ENCODE measurements at regions not wholly inside any gene's neighbourhood (a gene's known extent, or its start where the extent isn't known, plus 50 kb on each side); places are given as distances from the start of the nearest gene placed in this dataset.
A peak's percentile ranks its signal among the peaks of the same experiment; 100 is the strongest.

DNA sequence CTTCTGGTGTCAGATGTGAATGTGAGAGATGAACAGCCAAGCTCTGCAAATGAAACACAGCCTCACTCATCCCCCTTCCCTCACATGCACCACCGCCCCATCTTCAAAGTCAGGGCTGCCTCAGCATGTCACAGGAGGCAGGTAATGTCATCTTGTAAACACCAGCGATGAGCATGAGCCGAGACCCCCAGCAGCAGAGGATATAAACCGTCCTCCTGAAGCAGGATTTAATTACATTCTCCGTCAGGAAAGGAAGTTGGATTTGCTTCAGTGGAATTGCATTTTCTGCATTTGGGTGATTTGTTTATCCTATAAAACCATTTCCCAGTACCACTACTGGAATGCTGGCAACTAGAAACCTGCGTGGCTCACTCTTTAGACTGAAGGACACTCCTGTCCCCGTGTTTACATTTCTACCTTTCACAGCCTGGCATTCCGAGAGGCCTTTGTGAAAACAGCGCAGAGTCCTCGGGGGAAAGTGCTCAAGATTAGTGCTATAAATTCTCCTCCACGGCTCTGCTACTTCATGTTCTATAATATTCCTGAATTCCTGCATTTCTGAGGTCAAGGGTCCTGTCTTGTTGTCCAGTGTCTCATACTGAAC lies 619.2 kb downstream of the IRS1 start:
- Histone ChIP-seq H3K9ac (ENCODE audit: low read depth in 1 of 2, low read length in 2 of 2) (no peak overlapping the region), H3K27me3 (ENCODE audit: control insufficient read depth in 4 of 4, insufficient read depth in 4 of 4, low read length in 3 of 4) (no peaks in the 10 kb centered on the region), H3K9me3 (ENCODE audit: control insufficient read depth in 4 of 4, low read length in 3 of 4) (peaks cover 9 to 34% (median 13%) of the 10 kb centered on the region in 4 donors), H3K4me3 (ENCODE audit: low read depth in 1 of 3, low read length in 3 of 3) (no peak overlapping the region), H3K4me1 (ENCODE audit: control insufficient read depth in 4 of 4, insufficient read depth in 4 of 4, low read length in 3 of 4) (no peaks in the 10 kb centered on the region), H3K36me3 (ENCODE audit: control insufficient read depth in 4 of 4, insufficient read depth in 3 of 4, low read depth in 1 of 4, low read length in 3 of 4) (no peaks in the 10 kb centered on the region), H3K27ac (ENCODE audit: low read depth in 1 of 2, low read length in 2 of 2) (no peak overlapping the region)
- TF ChIP-seq, protein P1, sequence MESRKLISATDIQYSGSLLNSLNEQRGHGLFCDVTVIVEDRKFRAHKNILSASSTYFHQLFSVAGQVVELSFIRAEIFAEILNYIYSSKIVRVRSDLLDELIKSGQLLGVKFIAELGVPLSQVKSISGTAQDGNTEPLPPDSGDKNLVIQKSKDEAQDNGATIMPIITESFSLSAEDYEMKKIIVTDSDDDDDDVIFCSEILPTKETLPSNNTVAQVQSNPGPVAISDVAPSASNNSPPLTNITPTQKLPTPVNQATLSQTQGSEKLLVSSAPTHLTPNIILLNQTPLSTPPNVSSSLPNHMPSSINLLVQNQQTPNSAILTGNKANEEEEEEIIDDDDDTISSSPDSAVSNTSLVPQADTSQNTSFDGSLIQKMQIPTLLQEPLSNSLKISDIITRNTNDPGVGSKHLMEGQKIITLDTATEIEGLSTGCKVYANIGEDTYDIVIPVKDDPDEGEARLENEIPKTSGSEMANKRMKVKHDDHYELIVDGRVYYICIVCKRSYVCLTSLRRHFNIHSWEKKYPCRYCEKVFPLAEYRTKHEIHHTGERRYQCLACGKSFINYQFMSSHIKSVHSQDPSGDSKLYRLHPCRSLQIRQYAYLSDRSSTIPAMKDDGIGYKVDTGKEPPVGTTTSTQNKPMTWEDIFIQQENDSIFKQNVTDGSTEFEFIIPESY (IDR thresholded peaks at IDR 0.05) = no peak
- no peak for TF ChIP-seq FOXA2 (IDR thresholded peaks at IDR 0.05)
- no peak for TF ChIP-seq REST (IDR thresholded peaks at IDR 0.05)
- TF ChIP-seq NR2F2 (IDR thresholded peaks at IDR 0.05) = no peak
- TF ChIP-seq GABPA (IDR thresholded peaks at IDR 0.05 in 1 of 2, conservative IDR thresholded peaks at IDR 0.05 in 1 of 2) = no peak
- no peak for TF ChIP-seq CTCF (IDR thresholded peaks at IDR 0.05; ENCODE audit: low read depth, low read length, missing input control)
- TF ChIP-seq ATF3 (IDR thresholded peaks at IDR 0.05) = no peak
- no peak for TF ChIP-seq TAF1 (conservative IDR thresholded peaks at IDR 0.05)
- TF ChIP-seq, protein P2, sequence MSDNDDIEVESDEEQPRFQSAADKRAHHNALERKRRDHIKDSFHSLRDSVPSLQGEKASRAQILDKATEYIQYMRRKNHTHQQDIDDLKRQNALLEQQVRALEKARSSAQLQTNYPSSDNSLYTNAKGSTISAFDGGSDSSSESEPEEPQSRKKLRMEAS (IDR thresholded peaks at IDR 0.05) = no peak
- TF ChIP-seq HNF4G (IDR thresholded peaks at IDR 0.05) = no peak
- no peak for TF ChIP-seq EGR1 (IDR thresholded peaks at IDR 0.05; ENCODE audit: low read depth in 2 of 2)
- no peak for TF ChIP-seq HNF4A (conservative IDR thresholded peaks at IDR 0.05)
- no peak for TF ChIP-seq SP1 (IDR thresholded peaks at IDR 0.05)
- TF ChIP-seq JUND (IDR thresholded peaks at IDR 0.05) = no peak
- TF ChIP-seq RXRA (IDR thresholded peaks at IDR 0.05) = no peak
- 63% methylated on average over 11 of the region's 11 CpGs for WGBS
- no peak for DNase-seq (ENCODE audit: low spot score)

DNA sequence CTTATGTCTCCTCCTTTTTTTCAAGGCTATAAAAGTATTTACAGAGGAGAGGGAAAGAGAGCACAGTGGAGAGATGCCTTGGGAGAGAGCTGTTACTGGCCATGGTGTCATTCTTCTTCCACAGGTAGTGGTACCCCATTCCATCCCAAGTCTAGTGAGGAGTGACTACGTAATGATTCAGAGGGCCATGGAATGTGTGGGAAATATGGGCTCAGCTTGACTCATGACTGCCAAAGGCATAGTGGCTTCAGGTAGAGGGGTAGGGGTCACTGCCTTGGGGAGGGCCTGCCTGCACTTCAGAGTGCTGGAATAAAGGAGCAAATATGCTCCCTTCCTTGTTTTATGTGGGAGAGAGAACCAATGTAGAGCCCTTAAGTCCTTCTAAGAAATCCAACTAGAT lies 620.6 kb downstream of the IRS1 start:
- 94% methylated on average over 1 of the region's 1 CpG for WGBS
- no peak overlapping the region for H3K27ac ChIP-seq (ENCODE audit: low read depth in 1 of 2, low read length in 2 of 2)
- TF ChIP-seq, protein P1 (IDR thresholded peaks at IDR 0.05) = no peak
- TF ChIP-seq JUND (IDR thresholded peaks at IDR 0.05) (no peak), REST (IDR thresholded peaks at IDR 0.05) (no peak), RAD21 (IDR thresholded peaks at IDR 0.05) (no peak), GABPA (IDR thresholded peaks at IDR 0.05 in 1 of 2, conservative IDR thresholded peaks at IDR 0.05 in 1 of 2) (no peak), TAF1 (conservative IDR thresholded peaks at IDR 0.05) (no peak), FOXA1 (IDR thresholded peaks at IDR 0.05) (no peak), HNF4G (IDR thresholded peaks at IDR 0.05) (no peak), YY1 (IDR thresholded peaks at IDR 0.05) (no peak), HNF4A (conservative IDR thresholded peaks at IDR 0.05) (no peak)
- TF ChIP-seq, protein P2 (IDR thresholded peaks at IDR 0.05) = no peak

More for the DNA sequence above, 620.6 kb downstream of the IRS1 start:
- H3K27me3 ChIP-seq (ENCODE audit: control insufficient read depth in 4 of 4, insufficient read depth in 4 of 4, low read length in 3 of 4) = no peaks in the 10 kb centered on the region
- peak overlapping the region in 2 of 3 donors; percentile 12 to 53 for H3K4me3 ChIP-seq (ENCODE audit: low read depth in 1 of 3, low read length in 3 of 3)
- no peak for DNase-seq (ENCODE audit: low spot score)
- H3K9ac ChIP-seq (ENCODE audit: low read depth in 1 of 2, low read length in 2 of 2) = no peak overlapping the region
- H3K4me1 ChIP-seq (ENCODE audit: control insufficient read depth in 4 of 4, insufficient read depth in 4 of 4, low read length in 3 of 4) = no peaks in the 10 kb centered on the region
- H3K9me3 ChIP-seq (ENCODE audit: control insufficient read depth in 4 of 4, low read length in 3 of 4) = peaks cover 9 to 33% (median 13%) of the 10 kb centered on the region in 4 donors
- no peaks in the 10 kb centered on the region for H3K36me3 ChIP-seq (ENCODE audit: control insufficient read depth in 4 of 4, insufficient read depth in 3 of 4, low read depth in 1 of 4, low read length in 3 of 4)

Measured in liver (tissue), 8 donors.